ENCODE measurements at regions not wholly inside any gene's neighbourhood (a gene's known extent, or its start where the extent isn't known, plus 50 kb on each side); places are given as distances from the start of the nearest gene placed in this dataset.
A peak's percentile ranks its signal among the peaks of the same experiment; 100 is the strongest.
"Not testable (repeated sequence)": the region's sequence is repeated elsewhere in the genome, so short reads cannot be mapped to it uniquely, and the experiment has no call there.

GRCh38 chr11:121863126-121863525, 252.9 kb downstream of the BLID start:
- no peak for DNase-seq

- DNase-seq: not testable (repeated sequence)
Observed at GRCh38 chr11:121855138-121855537, 260.9 kb downstream of the BLID start.

GRCh38 chr11:121844016-121844415, 272.0 kb downstream of the BLID start:
- DNase-seq: no peak

GRCh38 chr11:121842192-121842585, 273.8 kb downstream of the BLID start:
- no peak for DNase-seq

- DNase-seq: no peak
Observed at GRCh38 chr11:121841487-121842191, 274.4 kb downstream of the BLID start.

- no peak for DNase-seq
Observed at GRCh38 chr11:121839781-121840180, 276.2 kb downstream of the BLID start.

- no peak for DNase-seq
Observed at GRCh38 chr11:121838571-121838970, 277.4 kb downstream of the BLID start.

- no peak for DNase-seq
Observed at GRCh38 chr11:121833970-121834369, 282.0 kb downstream of the BLID start.

GRCh38 chr11:121829159-121829643, 286.8 kb downstream of the BLID start:
- DNase-seq: no peak

GRCh38 chr11:121814962-121815361, 301.1 kb downstream of the BLID start:
- DNase-seq: no peak

- DNase-seq: no peak
Observed at GRCh38 chr11:121814296-121814695, 301.7 kb downstream of the BLID start.

- no peak for DNase-seq
Observed at GRCh38 chr11:121810291-121810690, 305.7 kb downstream of the BLID start.

- no peak for DNase-seq
Observed at GRCh38 chr11:121808096-121808495, 307.9 kb downstream of the BLID start.

GRCh38 chr11:121807051-121807450, 309.0 kb downstream of the BLID start:
- no peak for DNase-seq

GRCh38 chr11:121802542-121802941, 313.5 kb downstream of the BLID start:
- DNase-seq: peak; percentile 42

GRCh38 chr11:121801781-121802180, 314.2 kb downstream of the BLID start:
- peak; percentile 12 for DNase-seq

- no peak for DNase-seq
Observed at GRCh38 chr11:121801394-121801748, 314.6 kb downstream of the BLID start.

GRCh38 chr11:121800731-121801393, 315.2 kb downstream of the BLID start:
- peak; percentile 67 for DNase-seq

- no peak for DNase-seq
Observed at GRCh38 chr11:121800240-121800639, 315.8 kb downstream of the BLID start.

- DNase-seq: no peak
Observed at GRCh38 chr11:121797496-121797895, 318.5 kb downstream of the BLID start.

GRCh38 chr11:121795174-121795573, 320.8 kb downstream of the BLID start:
- DNase-seq: no peak

- DNase-seq: no peak
Observed at GRCh38 chr11:121794671-121795141, 321.3 kb downstream of the BLID start.

GRCh38 chr11:121793916-121794315, 322.1 kb downstream of the BLID start:
- no peak for DNase-seq

GRCh38 chr11:121793291-121793690, 322.7 kb downstream of the BLID start:
- no peak for DNase-seq

Measured in right kidney (tissue), 1 donor.